Bronchial epithelial cell (primary cell): ENCODE measurements at regions not wholly inside any gene's neighbourhood (a gene's known extent, or its start where the extent isn't known, plus 50 kb on each side); places are given as distances from the start of the nearest gene placed in this dataset.

Experiments used
- DNase-seq: peaks from one replicate; pipeline ENCODE4 v3.0.0-alpha.2; 2010; ENCODE audit warnings: low read depth
- FAIRE-seq: peaks from 2 replicates; lab custom pipeline; 2011; peaks lifted over from hg19 to GRCh38; lab: Jason Lieb, UNC
- H3K27me3 ChIP-seq: 2 replicates; pipeline ENCODE4 v1.5.1; 2011; ENCODE audit warnings: low read length; ENCODE audit not compliant: control insufficient read depth, insufficient read depth
- H3K36me3 ChIP-seq: 2 replicates; pipeline ENCODE4 v1.5.1; 2011; ENCODE audit warnings: low read length; ENCODE audit not compliant: control insufficient read depth, insufficient read depth
- H3K4me3 ChIP-seq: 2 replicates; pipeline ENCODE4 v1.5.1; 2011; ENCODE audit warnings: mild to moderate bottlenecking, low read depth, low read length, control low read depth
- TF ChIP-seq, protein P1 (sequence below): IDR thresholded peaks from 2 replicates; pipeline ENCODE4 v1.5.1; 2011; ENCODE audit warnings: mild to moderate bottlenecking, moderate library complexity, low read length, control low read depth, inconsistent platforms; ENCODE audit not compliant: insufficient read depth, severe bottlenecking

DNA sequence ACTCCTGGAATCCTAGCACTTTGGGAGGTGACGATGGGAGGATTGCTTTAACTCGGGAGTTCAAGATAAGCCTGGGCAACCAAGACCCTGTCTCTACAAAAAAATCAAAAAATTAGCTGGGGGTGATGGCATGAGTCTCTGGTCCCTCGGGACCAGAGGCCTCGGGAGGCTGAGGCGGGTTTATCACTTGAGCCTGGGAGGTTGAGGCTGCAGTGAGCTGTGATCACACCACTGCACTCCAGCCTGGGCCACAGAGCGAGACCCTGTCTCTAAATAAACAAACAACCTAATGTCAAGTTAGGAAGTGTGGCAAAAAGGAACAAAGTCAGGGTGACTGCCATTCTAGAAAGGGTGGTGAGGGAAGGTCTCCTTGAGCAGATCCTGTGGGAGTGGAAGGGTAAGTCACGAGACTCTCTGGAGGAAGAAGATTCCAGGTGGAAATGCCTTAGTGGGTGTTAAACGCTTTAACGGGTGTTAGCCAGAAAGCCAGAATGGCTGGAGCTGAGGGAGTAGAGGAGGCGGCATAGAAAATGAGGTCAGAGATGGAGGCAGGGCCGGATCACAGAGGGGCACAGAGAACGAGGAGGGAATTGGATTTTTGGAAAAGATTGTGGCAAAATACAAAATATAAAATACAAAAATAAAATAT is 62.2 kb upstream of the ATP5PO start:
- H3K36me3 ChIP-seq: no peaks in the 10 kb centered on the region
- TF ChIP-seq, protein P1, sequence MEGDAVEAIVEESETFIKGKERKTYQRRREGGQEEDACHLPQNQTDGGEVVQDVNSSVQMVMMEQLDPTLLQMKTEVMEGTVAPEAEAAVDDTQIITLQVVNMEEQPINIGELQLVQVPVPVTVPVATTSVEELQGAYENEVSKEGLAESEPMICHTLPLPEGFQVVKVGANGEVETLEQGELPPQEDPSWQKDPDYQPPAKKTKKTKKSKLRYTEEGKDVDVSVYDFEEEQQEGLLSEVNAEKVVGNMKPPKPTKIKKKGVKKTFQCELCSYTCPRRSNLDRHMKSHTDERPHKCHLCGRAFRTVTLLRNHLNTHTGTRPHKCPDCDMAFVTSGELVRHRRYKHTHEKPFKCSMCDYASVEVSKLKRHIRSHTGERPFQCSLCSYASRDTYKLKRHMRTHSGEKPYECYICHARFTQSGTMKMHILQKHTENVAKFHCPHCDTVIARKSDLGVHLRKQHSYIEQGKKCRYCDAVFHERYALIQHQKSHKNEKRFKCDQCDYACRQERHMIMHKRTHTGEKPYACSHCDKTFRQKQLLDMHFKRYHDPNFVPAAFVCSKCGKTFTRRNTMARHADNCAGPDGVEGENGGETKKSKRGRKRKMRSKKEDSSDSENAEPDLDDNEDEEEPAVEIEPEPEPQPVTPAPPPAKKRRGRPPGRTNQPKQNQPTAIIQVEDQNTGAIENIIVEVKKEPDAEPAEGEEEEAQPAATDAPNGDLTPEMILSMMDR: no peak

GRCh38 chr21:33977017-33977720 is 61.6 kb upstream of the ATP5PO start:
- FAIRE-seq (no peak), DNase-seq (no peak)
- no peak overlapping the region for H3K4me3 ChIP-seq
- H3K27me3 ChIP-seq: no peaks in the 10 kb centered on the region
- TF ChIP-seq, protein P1: no peak
- no peaks in the 10 kb centered on the region for H3K36me3 ChIP-seq

More for the DNA sequence above, 62.2 kb upstream of the ATP5PO start:
- no peak for DNase-seq
- Histone ChIP-seq H3K27me3 (no peaks in the 10 kb centered on the region), H3K4me3 (no peak overlapping the region)
- FAIRE-seq: no peak

DNA sequence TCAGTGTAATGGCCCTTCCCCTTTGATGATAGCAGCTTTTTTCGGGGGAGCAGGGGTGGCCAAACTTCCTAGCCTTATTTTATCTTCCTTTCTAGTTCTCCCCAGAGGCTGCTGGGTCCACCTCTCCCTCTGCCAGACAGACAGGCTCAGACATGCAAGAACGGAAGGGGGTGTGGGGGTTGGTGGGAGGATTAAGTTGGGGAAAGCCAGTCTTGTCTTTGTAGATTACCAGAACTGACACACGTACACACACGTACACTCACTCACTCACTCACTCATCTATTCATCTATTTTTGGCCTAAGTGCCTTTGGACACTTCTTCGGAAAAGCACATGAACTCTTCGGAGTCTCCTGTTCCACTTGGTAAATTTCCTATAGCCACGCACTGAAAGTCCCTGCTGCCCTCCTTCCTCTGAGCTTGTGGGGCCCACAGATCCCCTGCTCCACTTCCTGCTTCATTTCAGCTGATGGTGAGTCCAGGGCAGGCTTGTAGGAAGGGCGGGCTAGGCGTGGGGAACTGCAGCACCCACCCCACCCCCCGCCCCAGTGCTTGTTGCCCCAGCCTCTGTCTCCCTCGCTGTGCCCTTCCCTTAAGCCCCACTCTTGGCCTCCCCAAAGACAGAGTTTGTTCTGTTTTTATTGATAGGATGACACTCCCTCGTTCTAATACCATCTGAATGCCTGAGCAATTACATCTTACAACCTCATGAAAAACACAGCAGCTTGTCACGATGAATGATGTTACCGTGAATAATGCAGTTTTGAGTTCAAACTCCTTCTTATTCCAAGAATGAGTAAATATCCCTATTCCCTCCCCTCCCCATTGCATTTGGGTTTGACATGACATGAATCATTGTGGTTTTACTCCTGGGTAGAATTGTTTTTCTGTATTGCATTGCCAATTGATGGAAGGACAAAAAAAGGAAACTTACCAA is 60.7 kb upstream of the ATP5PO start:
- H3K27me3 ChIP-seq: no peaks in the 10 kb centered on the region
- TF ChIP-seq, protein P1: no peak
- no peaks in the 10 kb centered on the region for H3K36me3 ChIP-seq
- H3K4me3 ChIP-seq: peak overlapping the region; percentile 2
- DNase-seq: peak; percentile 100
- no peak for FAIRE-seq

DNA sequence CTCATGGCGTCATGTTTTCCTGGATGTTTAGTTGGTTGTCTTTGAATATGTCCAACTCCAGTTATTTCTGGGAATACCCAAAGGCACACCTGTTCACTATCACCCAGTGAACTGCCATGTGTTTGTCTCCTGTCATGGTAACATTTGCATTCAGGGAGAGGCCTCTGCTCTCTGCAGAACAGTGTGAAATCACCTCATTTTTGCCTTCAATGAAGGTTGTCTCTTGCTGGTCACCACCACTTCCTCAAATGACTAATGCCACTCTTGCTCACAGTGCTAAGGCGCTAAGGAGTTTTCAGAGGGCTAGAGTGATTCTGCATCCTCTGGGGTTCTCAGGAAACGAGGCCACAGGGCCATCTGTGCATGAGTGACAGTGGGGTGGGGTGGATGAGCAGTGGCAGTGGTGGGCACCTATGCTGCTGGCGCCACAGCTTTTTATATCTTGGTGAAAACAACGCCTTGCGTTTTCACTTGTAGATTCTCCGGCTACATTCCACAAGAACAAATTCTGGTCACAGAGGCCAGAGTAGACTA is 60.0 kb upstream of the ATP5PO start:
- DNase-seq (peak; percentile 92), FAIRE-seq (peak; percentile 68)
- H3K27me3 ChIP-seq: no peaks in the 10 kb centered on the region
- H3K4me3 ChIP-seq: no peak overlapping the region
- TF ChIP-seq, protein P1: no peak
- H3K36me3 ChIP-seq: no peaks in the 10 kb centered on the region

GRCh38 chr21:33974513-33975468 is 59.2 kb upstream of the ATP5PO start:
- FAIRE-seq (no peak), DNase-seq (peak; percentile 37)

More at GRCh38 chr21:33974513-33975468, 59.2 kb upstream of the ATP5PO start:
- TF ChIP-seq, protein P1: no peak
- Histone ChIP-seq H3K27me3 (no peaks in the 10 kb centered on the region), H3K4me3 (no peak overlapping the region), H3K36me3 (no peaks in the 10 kb centered on the region)
